SK-N-SH treated with all-trans-retinoic acid at 6 μM for 48 hours (cell line): ENCODE measurements at regions not wholly inside any gene's neighbourhood (a gene's known extent, or its start where the extent isn't known, plus 50 kb on each side); places are given as distances from the start of the nearest gene placed in this dataset.

ENCODE experiments used
- ARNTL ChIP-seq: fragments of 450-650 bp; formaldehyde crosslinking; IDR thresholded peaks from 2 replicates; pipeline ENCODE4 v1.5.0; 2020; ENCODE audit warnings: low read depth, mild to moderate bottlenecking, moderate library complexity, borderline replicate concordance
- PPARA ChIP-seq: fragments of 250-450 bp; sonication (Bioruptor Pico); IDR thresholded peaks from 2 replicates; pipeline ENCODE4 v1.5.0; 2020; ENCODE audit warnings: mild to moderate bottlenecking, borderline replicate concordance
- RARB ChIP-seq: fragments of 250-450 bp; sonication (Bioruptor Pico); IDR thresholded peaks from 2 replicates; pipeline ENCODE4 v1.8.0; 2021; ENCODE audit warnings: mild to moderate bottlenecking, moderate library complexity
- TCF4 ChIP-seq: fragments of 250-450 bp; sonication (Bioruptor Pico); IDR thresholded peaks from 2 replicates; pipeline ENCODE4 v1.8.0; 2021; ENCODE audit warnings: mild to moderate bottlenecking, moderate library complexity, borderline replicate concordance
- TSHZ2 ChIP-seq: fragments of 250-450 bp; sonication (Bioruptor Pico); IDR thresholded peaks from 2 replicates; pipeline ENCODE4 v1.5.0; 2020; ENCODE audit warnings: mild to moderate bottlenecking, moderate library complexity
- ZFP3 ChIP-seq: fragments of 250-450 bp; sonication (Bioruptor Pico); IDR thresholded peaks from 2 replicates; pipeline ENCODE4 v1.5.0; 2020; ENCODE audit warnings: mild to moderate bottlenecking, moderate library complexity
- ZFP30 ChIP-seq: fragments of 450-650 bp; formaldehyde crosslinking; IDR thresholded peaks from 2 replicates; pipeline ENCODE4 v1.5.0; 2022; ENCODE audit warnings: mild to moderate bottlenecking, moderate library complexity
- ZNF8 ChIP-seq: fragments of 450-650 bp; formaldehyde crosslinking; IDR thresholded peaks from 2 replicates; pipeline ENCODE4 v1.5.0; 2020; ENCODE audit warnings: mild to moderate bottlenecking, moderate library complexity

GRCh38 chr12:91880528-91880927 is 265.1 kb downstream of the BTG1 start:
- TF ChIP-seq TCF4 (CRISPR knock-in tag), result no peak
- TF ChIP-seq ARNTL (CRISPR knock-in tag), result no peak
- TF ChIP-seq ZFP3, result no peak
- TF ChIP-seq ZFP30 (CRISPR knock-in tag), result no peak
- TF ChIP-seq TSHZ2 (CRISPR knock-in tag), result no peak
- no peak for TF ChIP-seq ZNF8 (CRISPR knock-in tag)
- TF ChIP-seq RARB (CRISPR knock-in tag), result no peak
- no peak for TF ChIP-seq PPARA (CRISPR knock-in tag)
